Thyroid gland (tissue), 4 donors: ENCODE measurements at regions not wholly inside any gene's neighbourhood (a gene's known extent, or its start where the extent isn't known, plus 50 kb on each side); places are given as distances from the start of the nearest gene placed in this dataset.
"Not testable (repeated sequence)": the region's sequence is repeated elsewhere in the genome, so short reads cannot be mapped to it uniquely, and the experiment has no call there.

Source experiments
- CTCF ChIP-seq, 6 experiments: fragments of 200-600 bp in 3 of 6; fragments of 450-650 bp in 3 of 6; sonication (generic) in 3 of 6; IDR thresholded peaks; one replicate each; pipeline ENCODE4 v1.5.1; 2016 to 2019; ENCODE audit warnings: antibody characterized with exemption in 6 of 6, mild to moderate bottlenecking in 2 of 6, inconsistent platforms in 1 of 6, moderate library complexity in 1 of 6
- POLR2A ChIP-seq, 2 donors: fragments of 450-650 bp; IDR thresholded peaks; one replicate each; pipeline ENCODE4 v1.6.1; 2017; ENCODE audit warnings: antibody characterized with exemption in 2 of 2, mild to moderate bottlenecking in 2 of 2, moderate library complexity in 1 of 2

- not testable (repeated sequence) for TF ChIP-seq CTCF, POLR2A (IDR thresholded peaks at IDR 0.05)
Observed at GRCh38 chr2:87502948-87503347, 244.9 kb upstream of the PLGLB2 start.
